A549 (cell line): ENCODE measurements at regions not wholly inside any gene's neighbourhood (a gene's known extent, or its start where the extent isn't known, plus 50 kb on each side); places are given as distances from the start of the nearest gene placed in this dataset.

Experiments
- ATAC-seq, 2 experiments: fragments of 200-7000 bp in 1 of 2; fragments of >200 bp in 1 of 2; cut with Nextera tagmentation in 1 of 2; cut with Tn5 transposase in 1 of 2; 3 replicates each; pipeline versions ENCODE4 v1.8.0 to v1.9.1; 2018 to 2020; ENCODE audit warnings: mild to moderate bottlenecking in 1 of 2, moderate library complexity in 1 of 2
- CTCF ChIA-PET: fragments of 300-600 bp; sonication (Branson Sonifier 250); formaldehyde crosslinking; extraction: SDS; loops from one replicate; lab custom pipeline; 2021; ENCODE audit warnings: antibody characterized with exemption, inconsistent platforms; lab: Yijun Ruan, JAX
- POLR2A ChIA-PET: fragments of 350-600 bp; formaldehyde crosslinking; extraction: SDS; loops from one replicate; lab custom pipeline; 2021; ENCODE audit warnings: antibody characterized with exemption, inconsistent platforms; lab: Yijun Ruan, JAX
- DNase-seq, 2 experiments: peaks; one replicate each; pipeline versions ENCODE4 v3.0.0 to v3.0.0-alpha.2; 2011 to 2016; ENCODE audit warnings: low read depth in 1 of 2, low spot score in 1 of 2
- FAIRE-seq: peaks from 2 replicates; lab custom pipeline; 2011; peaks lifted over from hg19 to GRCh38; lab: Jason Lieb, UNC
- H3K27ac ChIP-seq, 2 experiments: fragments of >200 bp; sonication (Bioruptor Twin); formaldehyde crosslinking; 3 replicates each; pipeline ENCODE4 v1.5.1; 2016 to 2017
- H3K4me1 ChIP-seq: fragments of >200 bp; sonication (Bioruptor Twin); formaldehyde crosslinking; 3 replicates; pipeline ENCODE4 v1.6.1; 2016
- H3K4me2 ChIP-seq: fragments of >200 bp; sonication (Bioruptor Twin); formaldehyde crosslinking; 3 replicates; pipeline ENCODE4 v1.6.1; 2016
- H3K4me3 ChIP-seq: fragments of >200 bp; sonication (Bioruptor Twin); formaldehyde crosslinking; 3 replicates; pipeline ENCODE4 v1.5.1; 2016
- H3K9me3 ChIP-seq: fragments of >200 bp; sonication (Bioruptor Twin); formaldehyde crosslinking; 3 replicates; pipeline ENCODE4 v1.6.1; 2016
- CBX8 ChIP-seq: fragments of 200-600 bp; sonication (generic); IDR thresholded peaks from 2 replicates; pipeline ENCODE4 v1.6.1; 2016
- EHF ChIP-seq: fragments of 250-450 bp; sonication (Bioruptor Pico); IDR thresholded peaks from 2 replicates; pipeline ENCODE4 v1.5.0; 2020; ENCODE audit warnings: mild to moderate bottlenecking
- FOSL2 ChIP-seq, 2 experiments: fragments of 450-650 bp in 1 of 2; fragments of >200 bp in 1 of 2; sonication (Bioruptor Twin) in 1 of 2; formaldehyde crosslinking; IDR thresholded peaks; 2 replicates each; pipeline versions ENCODE4 v1.5.0 to v1.6.1; 2016 to 2020; ENCODE audit warnings: mild to moderate bottlenecking in 1 of 2, moderate library complexity in 1 of 2
- FOXS1 ChIP-seq: fragments of 250-450 bp; sonication (Bioruptor Pico); IDR thresholded peaks from 2 replicates; pipeline ENCODE4 v1.5.0; 2020; ENCODE audit warnings: mild to moderate bottlenecking, moderate library complexity
- HDAC2 ChIP-seq: fragments of 200-600 bp; sonication (generic); IDR thresholded peaks from 2 replicates; pipeline ENCODE4 v1.6.1; 2016
- HEYL ChIP-seq: fragments of 250-450 bp; sonication (Bioruptor Pico); IDR thresholded peaks from 2 replicates; pipeline ENCODE4 v1.8.0; 2021; ENCODE audit warnings: mild to moderate bottlenecking, moderate library complexity
- JUN ChIP-seq, 2 experiments: fragments of >200 bp; sonication (Bioruptor Twin); formaldehyde crosslinking; IDR thresholded peaks; 2 replicates in 1 of 2; 3 replicates in 1 of 2; pipeline ENCODE4 v1.6.1; 2016 to 2017
- PHF8 ChIP-seq: fragments of 200-600 bp; sonication (generic); IDR thresholded peaks from 2 replicates; pipeline ENCODE4 v1.6.1; 2016; ENCODE audit warnings: low read depth, mild to moderate bottlenecking, antibody characterized with exemption, moderate library complexity, borderline replicate concordance
- POLR2A ChIP-seq: IDR thresholded peaks from 2 replicates; pipeline ENCODE4 v1.6.1; 2012; ENCODE audit warnings: mild to moderate bottlenecking, low read length
- RAD21 ChIP-seq, 2 experiments: fragments of >200 bp in 1 of 2; sonication (Bioruptor Twin) in 1 of 2; formaldehyde crosslinking in 1 of 2; IDR thresholded peaks in 1 of 2; conservative IDR thresholded peaks in 1 of 2; 2 replicates in 1 of 2; 3 replicates in 1 of 2; pipeline ENCODE4 v1.6.1; 2012 to 2018; ENCODE audit warnings: inconsistent platforms in 1 of 2
- RCOR1 ChIP-seq: fragments of 150-350 bp; IDR thresholded peaks from 2 replicates; pipeline ENCODE4 v1.6.1; 2014; ENCODE audit warnings: antibody characterized with exemption, low read length, low read depth
- RNF2 ChIP-seq: fragments of 200-600 bp; sonication (generic); IDR thresholded peaks from 2 replicates; pipeline ENCODE4 v1.6.1; 2016; ENCODE audit warnings: low read depth, mild to moderate bottlenecking, antibody characterized with exemption, moderate library complexity, borderline replicate concordance
- SMC3 ChIP-seq: fragments of >200 bp; sonication (Bioruptor Twin); formaldehyde crosslinking; IDR thresholded peaks from 3 replicates; pipeline ENCODE4 v1.6.1; 2018; ENCODE audit warnings: inconsistent platforms
- SREBF2 ChIP-seq: fragments of 450-650 bp; IDR thresholded peaks from 2 replicates; pipeline ENCODE4 v1.6.1; 2014; ENCODE audit warnings: mild to moderate bottlenecking, moderate library complexity
- WGBS: methylation state at CpG from one replicate; pipeline ENCODE4 v1.1.6; 2017; ENCODE audit errors: missing lambda C conversion rate; 5-methylcytosine and 5-hydroxymethylcytosine counted together
- TF ChIP-seq, protein P1 (sequence below): fragments of 150-350 bp; IDR thresholded peaks from 2 replicates; pipeline ENCODE4 v1.6.1; 2014; ENCODE audit warnings: low read depth, mild to moderate bottlenecking, low read length
- TF ChIP-seq, protein P2 (sequence below): IDR thresholded peaks from 2 replicates; pipeline ENCODE4 v1.6.1; 2012
- TF ChIP-seq, protein P3 (sequence below): fragments of 250-450 bp; sonication (Bioruptor Pico); IDR thresholded peaks from 2 replicates; pipeline ENCODE4 v1.5.0; 2020; ENCODE audit warnings: low read depth, mild to moderate bottlenecking, moderate library complexity

DNA sequence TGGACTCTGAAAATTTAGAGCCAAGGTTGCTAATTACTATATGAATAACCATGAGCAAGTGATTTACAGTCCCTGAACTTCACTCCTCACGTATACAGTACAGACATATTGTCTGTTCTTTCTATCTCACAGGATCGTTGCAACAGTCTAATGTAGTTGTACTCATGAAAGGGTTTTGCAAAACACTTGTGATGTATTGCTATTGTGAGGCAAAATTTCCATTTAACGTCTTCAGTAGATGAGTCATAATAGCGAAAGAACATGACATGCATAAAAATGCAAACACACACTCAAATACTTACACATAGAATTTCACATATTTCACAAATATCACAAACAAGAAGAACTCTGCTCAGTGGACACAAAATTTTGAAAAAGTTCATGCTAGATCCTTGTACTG is 134.6 kb upstream of the TRPC6 start:
- 53% methylated on average over 4 of the region's 4 CpGs for WGBS
- CTCF ChIA-PET: no interaction called here
- no peak overlapping the region for H3K4me3 ChIP-seq
- POLR2A ChIA-PET: no interaction called here
- no peak for FAIRE-seq
- no peak for TF ChIP-seq SMC3
- no peak for TF ChIP-seq FOSL2 (IDR thresholded peaks at IDR 0.05)
- peak; percentile 75 for TF ChIP-seq FOSL2 (CRISPR knock-in tag; IDR thresholded peaks at IDR 0.05)
- TF ChIP-seq, protein P1, sequence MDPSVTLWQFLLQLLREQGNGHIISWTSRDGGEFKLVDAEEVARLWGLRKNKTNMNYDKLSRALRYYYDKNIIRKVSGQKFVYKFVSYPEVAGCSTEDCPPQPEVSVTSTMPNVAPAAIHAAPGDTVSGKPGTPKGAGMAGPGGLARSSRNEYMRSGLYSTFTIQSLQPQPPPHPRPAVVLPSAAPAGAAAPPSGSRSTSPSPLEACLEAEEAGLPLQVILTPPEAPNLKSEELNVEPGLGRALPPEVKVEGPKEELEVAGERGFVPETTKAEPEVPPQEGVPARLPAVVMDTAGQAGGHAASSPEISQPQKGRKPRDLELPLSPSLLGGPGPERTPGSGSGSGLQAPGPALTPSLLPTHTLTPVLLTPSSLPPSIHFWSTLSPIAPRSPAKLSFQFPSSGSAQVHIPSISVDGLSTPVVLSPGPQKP: no peak
- TF ChIP-seq RAD21 (conservative IDR thresholded peaks at IDR 0.05 in 1 of 2, IDR thresholded peaks at IDR 0.05 in 1 of 2): no peak
- TF ChIP-seq EHF (CRISPR knock-in tag): no peak
- TF ChIP-seq, all 56 proteins: peak for 1
- Histone ChIP-seq H3K4me1 (peaks cover 13% of the 10 kb centered on the region; the same call in 1 of the 3 replicates), H3K4me2 (peak overlapping the region; percentile 21; the same call in 1 of the 3 replicates), H3K9me3 (no peaks in the 10 kb centered on the region), H3K27ac (no peak overlapping the region)
- DNase-seq (no peak), ATAC-seq (no peak)

DNA sequence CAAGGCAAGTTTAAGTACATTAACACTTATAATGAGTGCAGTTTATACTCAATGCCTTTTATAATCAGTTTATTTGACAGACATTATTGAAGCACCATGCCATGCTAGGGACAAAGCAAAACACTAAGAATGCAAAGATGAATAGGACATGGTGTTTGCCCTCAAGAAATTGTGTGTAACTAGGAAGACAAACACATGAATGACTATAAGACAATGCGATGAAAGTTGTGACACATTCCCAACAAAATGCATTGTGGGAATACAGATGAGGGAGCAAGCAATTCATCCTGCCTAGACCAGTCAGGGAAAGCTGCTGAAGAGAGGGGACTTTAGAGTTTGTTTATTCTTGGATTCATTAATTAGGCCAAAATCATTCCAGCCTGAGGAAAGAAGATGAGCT is 133.8 kb upstream of the TRPC6 start:
- POLR2A ChIA-PET: no interaction called here
- no peak overlapping the region for H3K4me2 ChIP-seq
- H3K9me3 ChIP-seq: no peaks in the 10 kb centered on the region
- DNase-seq (no peak), ATAC-seq (peak in 1 of 2 experiments; percentile 30; a peak in 1 of 6 replicates), FAIRE-seq (no peak)
- H3K27ac ChIP-seq: peak overlapping the region in 1 of 2 experiments; percentile 26; a peak in 1 of 6 replicates
- peaks cover 13% of the 10 kb centered on the region; the same call in 1 of the 3 replicates for H3K4me1 ChIP-seq
- TF ChIP-seq SREBF2: no peak
- no peak for TF ChIP-seq RCOR1
- no peak for TF ChIP-seq HDAC2
- TF ChIP-seq JUN (IDR thresholded peaks at IDR 0.05): no peak
- no peak for TF ChIP-seq FOSL2 (IDR thresholded peaks at IDR 0.05)
- TF ChIP-seq FOSL2 (CRISPR knock-in tag; IDR thresholded peaks at IDR 0.05): no peak
- TF ChIP-seq HEYL: no peak
- TF ChIP-seq PHF8: no peak
- no peak for TF ChIP-seq RNF2
- TF ChIP-seq, protein P1: no peak
- no peak for TF ChIP-seq CBX8
- WGBS: 55% methylated on average over 1 of the region's 1 CpG
- no peak overlapping the region for H3K4me3 ChIP-seq
- CTCF ChIA-PET: no interaction called here

DNA sequence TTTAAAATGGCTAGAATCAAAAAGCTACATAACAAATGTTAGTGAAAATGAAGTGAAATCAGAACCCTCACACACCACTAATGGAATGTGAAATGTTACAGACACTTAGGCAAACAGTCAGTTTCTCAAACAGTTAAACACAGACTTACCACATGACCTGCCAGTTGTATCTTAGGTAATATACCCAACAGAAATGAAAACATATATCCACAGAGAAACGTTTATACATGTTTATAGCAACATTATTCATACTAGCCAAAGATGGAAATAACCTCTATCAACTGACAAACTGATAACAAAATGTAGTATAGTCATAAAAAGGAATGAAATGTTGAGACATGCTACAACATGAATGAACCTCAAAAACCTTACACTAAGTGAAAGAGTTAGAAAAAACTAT is 131.5 kb upstream of the TRPC6 start:
- Histone ChIP-seq H3K4me2 (no peak overlapping the region), H3K27ac (no peak overlapping the region), H3K9me3 (no peaks in the 10 kb centered on the region), H3K4me3 (no peak overlapping the region), H3K4me1 (peaks cover 9% of the 10 kb centered on the region; the same call in 1 of the 3 replicates)
- CTCF ChIA-PET: no interaction called here
- WGBS: 9% methylated on average over 1 of the region's 1 CpG
- FAIRE-seq: no peak
- POLR2A ChIA-PET: no interaction called here
- DNase-seq: no peak
- no peak for ATAC-seq
- no peak for TF ChIP-seq FOXS1 (CRISPR knock-in tag)
- TF ChIP-seq, protein P1: no peak
- TF ChIP-seq, protein P2, sequence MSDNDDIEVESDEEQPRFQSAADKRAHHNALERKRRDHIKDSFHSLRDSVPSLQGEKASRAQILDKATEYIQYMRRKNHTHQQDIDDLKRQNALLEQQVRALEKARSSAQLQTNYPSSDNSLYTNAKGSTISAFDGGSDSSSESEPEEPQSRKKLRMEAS: no peak
- TF ChIP-seq, protein P3, sequence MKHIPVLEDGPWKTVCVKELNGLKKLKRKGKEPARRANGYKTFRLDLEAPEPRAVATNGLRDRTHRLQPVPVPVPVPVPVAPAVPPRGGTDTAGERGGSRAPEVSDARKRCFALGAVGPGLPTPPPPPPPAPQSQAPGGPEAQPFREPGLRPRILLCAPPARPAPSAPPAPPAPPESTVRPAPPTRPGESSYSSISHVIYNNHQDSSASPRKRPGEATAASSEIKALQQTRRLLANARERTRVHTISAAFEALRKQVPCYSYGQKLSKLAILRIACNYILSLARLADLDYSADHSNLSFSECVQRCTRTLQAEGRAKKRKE (CRISPR knock-in tag): no peak
- no peak for TF ChIP-seq SREBF2
- no peak for TF ChIP-seq POLR2A
- TF ChIP-seq FOSL2 (IDR thresholded peaks at IDR 0.05): no peak
- TF ChIP-seq FOSL2 (CRISPR knock-in tag; IDR thresholded peaks at IDR 0.05): no peak
